BE2C (cell line): ENCODE measurements at regions not wholly inside any gene's neighbourhood (a gene's known extent, or its start where the extent isn't known, plus 50 kb on each side); places are given as distances from the start of the nearest gene placed in this dataset.

Experiments
- DNase-seq: peaks from one replicate; pipeline ENCODE4 v3.0.0-alpha.2; 2020
- H3K27me3 ChIP-seq: fragments of 250-450 bp; sonication (Bioruptor Pico); 2 replicates; pipeline ENCODE4 v1.5.1; 2020; ENCODE audit warnings: mild to moderate bottlenecking
- H3K36me3 ChIP-seq: fragments of 250-450 bp; sonication (Bioruptor Pico); 2 replicates; pipeline ENCODE4 v1.5.1; 2020; ENCODE audit warnings: mild to moderate bottlenecking
- H3K4me1 ChIP-seq: fragments of 250-450 bp; sonication (Bioruptor Pico); 2 replicates; pipeline ENCODE4 v1.5.1; 2020
- H3K4me3 ChIP-seq: 2 replicates; pipeline ENCODE4 v1.5.1; 2011; ENCODE audit warnings: low read depth, low read length
- H3K9me3 ChIP-seq: fragments of 250-450 bp; sonication (Bioruptor Pico); 2 replicates; pipeline ENCODE4 v1.5.1; 2020
- CTCF ChIP-seq: IDR thresholded peaks from 2 replicates; pipeline ENCODE4 v1.5.1; 2012; ENCODE audit warnings: mild to moderate bottlenecking, low read depth, low read length

DNA sequence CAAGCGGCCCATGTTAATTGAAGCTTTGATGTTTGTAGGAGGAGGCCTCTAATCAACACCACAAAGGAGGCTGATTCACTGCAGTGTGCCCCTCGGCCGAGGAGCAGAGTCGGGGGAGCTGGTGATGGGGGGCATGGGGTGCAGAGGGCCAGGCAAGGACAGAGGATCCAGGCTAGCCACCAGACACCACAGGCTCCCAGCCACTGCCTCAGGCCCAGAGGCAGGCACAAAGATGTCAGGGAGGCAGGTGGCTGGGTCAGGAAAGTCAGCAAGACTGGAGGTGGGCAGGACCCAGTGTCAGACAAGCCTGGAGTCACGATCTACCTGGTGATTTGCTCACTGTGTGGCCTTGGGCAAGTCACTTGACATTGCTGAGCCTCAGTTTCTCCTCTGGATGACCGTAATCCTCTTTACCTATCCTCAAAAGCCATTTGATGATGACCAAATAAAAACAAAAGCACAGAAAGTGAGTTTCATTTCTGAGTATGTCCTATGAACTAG, 121.0 kb downstream of the BUD13 start:
- H3K9me3 ChIP-seq: no peaks in the 10 kb centered on the region
- H3K27me3 ChIP-seq: no peaks in the 10 kb centered on the region
- no peak overlapping the region for H3K4me3 ChIP-seq
- H3K4me1 ChIP-seq: no peaks in the 10 kb centered on the region
- TF ChIP-seq CTCF: no peak
- no peaks in the 10 kb centered on the region for H3K36me3 ChIP-seq
- DNase-seq: no peak

DNA sequence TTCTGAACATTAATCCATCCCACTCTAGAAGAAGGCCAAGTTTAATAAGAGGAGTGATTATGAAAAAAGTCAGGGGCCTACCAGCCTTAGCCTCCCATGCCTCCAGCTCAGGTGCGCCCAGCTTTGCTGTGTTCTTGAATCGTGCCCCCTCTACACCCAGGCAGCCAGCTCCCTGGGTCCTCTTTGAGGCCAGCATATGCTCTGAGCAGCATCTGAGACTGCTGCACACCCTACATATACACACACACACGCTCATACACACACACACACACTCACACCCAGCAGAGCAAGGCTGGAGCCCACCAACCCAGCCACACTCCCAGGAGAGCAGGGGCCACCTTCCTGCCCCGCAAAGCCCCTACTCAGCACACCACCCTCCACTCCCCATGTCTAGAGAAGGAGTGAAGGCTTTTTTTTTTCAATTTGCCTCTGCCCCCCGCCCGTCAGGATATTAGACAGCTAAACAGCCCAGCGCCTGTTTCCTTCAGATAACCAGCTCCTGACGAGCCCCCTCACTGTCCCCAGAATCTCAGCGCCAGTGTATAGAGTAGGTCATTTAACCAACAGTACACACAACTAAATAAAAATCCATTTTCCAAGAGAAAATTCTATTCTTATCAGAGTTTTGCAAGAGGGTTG, 121.6 kb downstream of the BUD13 start:
- Histone ChIP-seq H3K4me1 (no peaks in the 10 kb centered on the region), H3K27me3 (no peaks in the 10 kb centered on the region), H3K9me3 (no peaks in the 10 kb centered on the region), H3K36me3 (no peaks in the 10 kb centered on the region), H3K4me3 (no peak overlapping the region)
- DNase-seq: no peak
- TF ChIP-seq CTCF: no peak

GRCh38 chr11:116650052-116650451, 122.7 kb downstream of the BUD13 start:
- no peak for DNase-seq
- Histone ChIP-seq H3K4me1 (no peaks in the 10 kb centered on the region), H3K27me3 (no peaks in the 10 kb centered on the region), H3K4me3 (no peak overlapping the region), H3K9me3 (no peaks in the 10 kb centered on the region), H3K36me3 (no peaks in the 10 kb centered on the region)
- TF ChIP-seq CTCF: no peak

DNA sequence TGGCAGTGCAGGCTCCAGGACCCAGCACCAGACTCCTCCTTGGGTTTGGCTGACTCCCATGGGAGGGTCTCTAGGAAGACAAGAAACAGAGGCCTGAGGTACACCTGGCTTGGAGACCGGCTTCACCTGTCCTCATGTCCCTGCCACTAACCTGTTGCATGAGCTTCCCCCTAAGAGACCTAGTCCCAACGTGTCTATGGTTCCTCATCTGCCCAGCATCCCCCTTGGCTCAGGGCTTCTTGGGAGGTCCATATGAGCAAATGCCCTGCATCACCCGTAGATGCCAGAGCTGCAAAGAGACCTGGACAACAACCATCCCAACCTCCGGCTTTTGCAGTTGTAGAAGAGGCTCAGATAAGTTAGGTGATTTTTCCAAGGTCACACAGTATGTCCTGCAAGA, 123.5 kb downstream of the BUD13 start:
- H3K4me1 ChIP-seq: no peaks in the 10 kb centered on the region
- H3K9me3 ChIP-seq: no peaks in the 10 kb centered on the region
- H3K36me3 ChIP-seq: no peaks in the 10 kb centered on the region
- no peak for TF ChIP-seq CTCF
- H3K27me3 ChIP-seq: no peaks in the 10 kb centered on the region
- H3K4me3 ChIP-seq: no peak overlapping the region
- DNase-seq: no peak

DNA sequence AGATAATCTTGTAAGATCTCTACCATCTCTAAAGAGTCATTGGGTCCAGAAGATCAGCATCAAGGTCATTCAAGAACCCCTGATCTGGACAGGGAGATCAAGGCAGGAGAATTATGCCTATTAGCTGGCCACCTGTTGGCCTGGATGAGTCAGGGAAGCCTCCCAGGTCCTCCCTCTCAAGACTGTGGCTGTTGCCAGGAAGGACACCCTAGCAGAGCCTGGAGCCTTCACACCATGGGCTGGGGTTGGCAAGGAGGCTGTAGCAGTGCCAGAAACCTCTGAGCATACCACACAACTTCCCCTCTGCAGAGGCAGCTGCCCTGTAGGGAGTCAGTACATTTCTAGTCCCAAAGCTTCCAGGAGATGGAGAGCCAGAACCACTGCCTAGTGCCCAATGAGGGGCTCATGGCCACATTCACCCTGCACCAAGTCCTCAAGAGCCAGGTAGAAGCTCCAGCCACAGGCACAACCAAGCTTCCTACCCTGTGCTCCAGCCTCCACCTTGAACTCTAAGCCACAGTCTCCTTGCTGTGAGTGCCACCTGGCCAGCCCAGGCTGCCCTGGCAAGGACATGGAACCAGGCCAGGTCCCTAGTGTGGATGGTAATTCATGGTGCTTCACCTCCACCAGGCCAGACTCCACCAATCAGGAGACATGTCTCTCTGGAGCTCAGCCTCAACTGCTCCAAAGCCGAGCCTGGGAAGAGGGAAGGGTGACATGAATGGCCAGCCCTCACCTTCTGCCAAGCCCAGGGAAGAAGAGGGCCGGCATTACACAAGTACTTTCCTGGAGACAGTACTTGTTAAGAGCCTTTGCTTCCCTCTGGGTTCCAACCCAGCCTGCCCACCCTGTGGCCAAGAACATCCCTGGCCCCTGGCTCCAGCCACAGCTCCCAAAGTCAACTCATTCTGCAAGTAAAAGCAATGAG, 124.3 kb downstream of the BUD13 start:
- no peaks in the 10 kb centered on the region for H3K9me3 ChIP-seq
- H3K36me3 ChIP-seq: no peaks in the 10 kb centered on the region
- TF ChIP-seq CTCF: no peak
- no peaks in the 10 kb centered on the region for H3K4me1 ChIP-seq
- H3K4me3 ChIP-seq: no peak overlapping the region
- no peaks in the 10 kb centered on the region for H3K27me3 ChIP-seq
- DNase-seq: no peak
